ENCODE measurements at regions not wholly inside any gene's neighbourhood (a gene's known extent, or its start where the extent isn't known, plus 50 kb on each side); places are given as distances from the start of the nearest gene placed in this dataset.

DNA sequence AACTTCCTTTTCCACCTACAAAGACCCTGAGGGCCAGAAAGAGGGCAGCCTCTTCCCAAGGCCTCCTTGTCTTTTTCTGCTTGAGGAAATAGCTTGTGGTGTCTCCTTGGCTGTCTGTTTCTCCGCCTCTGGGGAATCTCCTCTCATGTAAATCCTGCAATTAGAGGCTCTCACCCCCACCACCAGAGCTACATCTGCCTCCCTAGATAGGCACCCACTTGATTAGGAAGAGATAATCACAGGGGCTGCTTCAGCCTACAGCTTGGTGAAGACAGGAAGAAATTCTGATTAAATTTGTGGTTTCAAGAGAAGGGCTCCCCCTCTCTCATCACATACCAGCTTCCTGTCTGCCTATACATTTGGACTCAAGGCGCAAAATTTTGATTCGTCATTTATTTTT is 75.6 kb downstream of the TLR4 start:
- TF ChIP-seq ZBTB33 (IDR thresholded peaks at IDR 0.05) = no peak
- TF ChIP-seq CTCF (IDR thresholded peaks at IDR 0.05 in 2 of 3, conservative IDR thresholded peaks at IDR 0.05 in 1 of 3; ENCODE audit: control insufficient read depth in 2 of 3, extremely low read depth in 1 of 3, insufficient read depth in 1 of 3, low read depth in 3 of 3, low read length in 3 of 3) = no peak
- no peak for TF ChIP-seq YY1 (IDR thresholded peaks at IDR 0.05; ENCODE audit: low read depth, low read length)
- TF ChIP-seq YBX1 (IDR thresholded peaks at IDR 0.05) = no peak
- no peak for TF ChIP-seq FOXM1 (IDR thresholded peaks at IDR 0.05; ENCODE audit: low read depth, low read length)
- TF ChIP-seq HDAC2 (IDR thresholded peaks at IDR 0.05) = no peak
- TF ChIP-seq RAD21 (IDR thresholded peaks at IDR 0.05; ENCODE audit: insufficient read depth, low read depth, low read length) = no peak
- no peak for TF ChIP-seq E2F4 (IDR thresholded peaks at IDR 0.05; ENCODE audit: low read depth, low read length)
- TF ChIP-seq, protein P1, sequence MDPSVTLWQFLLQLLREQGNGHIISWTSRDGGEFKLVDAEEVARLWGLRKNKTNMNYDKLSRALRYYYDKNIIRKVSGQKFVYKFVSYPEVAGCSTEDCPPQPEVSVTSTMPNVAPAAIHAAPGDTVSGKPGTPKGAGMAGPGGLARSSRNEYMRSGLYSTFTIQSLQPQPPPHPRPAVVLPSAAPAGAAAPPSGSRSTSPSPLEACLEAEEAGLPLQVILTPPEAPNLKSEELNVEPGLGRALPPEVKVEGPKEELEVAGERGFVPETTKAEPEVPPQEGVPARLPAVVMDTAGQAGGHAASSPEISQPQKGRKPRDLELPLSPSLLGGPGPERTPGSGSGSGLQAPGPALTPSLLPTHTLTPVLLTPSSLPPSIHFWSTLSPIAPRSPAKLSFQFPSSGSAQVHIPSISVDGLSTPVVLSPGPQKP (IDR thresholded peaks at IDR 0.05; ENCODE audit: low read depth, low read length) = no peak
- no peak for TF ChIP-seq POLR2A (IDR thresholded peaks at IDR 0.05; ENCODE audit: low read depth, low read length)
- no peak for TF ChIP-seq NRF1 (conservative IDR thresholded peaks at IDR 0.05; ENCODE audit: low read depth, low read length)
- no peak for TF ChIP-seq EZH2 (IDR thresholded peaks at IDR 0.05; ENCODE audit: borderline replicate concordance, control insufficient read depth, low read depth, low read length)
- TF ChIP-seq TAF1 (IDR thresholded peaks at IDR 0.05; ENCODE audit: borderline replicate concordance, low read depth, low read length) = no peak

All from GM12878 (cell line).